Activated B cell treated with CpG ODN at 0.5 μM for 24 hours (primary cell): ENCODE measurements at regions not wholly inside any gene's neighbourhood (a gene's known extent, or its start where the extent isn't known, plus 50 kb on each side); places are given as distances from the start of the nearest gene placed in this dataset.

Experiments used
- ATAC-seq: fragments of 200-7000 bp; cut with Tn5 transposase; one replicate; pipeline ENCODE4 v1.10.0; 2021; ENCODE audit warnings: low read depth, mild to moderate bottlenecking, moderate library complexity
- CTCF ChIA-PET: fragments of 350-600 bp; sonication (Branson Sonifier 250); formaldehyde crosslinking; loops from one replicate; lab custom pipeline; 2021; ENCODE audit warnings: antibody characterized with exemption; lab: Charles Lee
- POLR2A ChIA-PET: fragments of 350-600 bp; sonication (Branson Sonifier 250); formaldehyde crosslinking; loops from one replicate; lab custom pipeline; 2021; ENCODE audit warnings: antibody characterized with exemption; lab: Charles Lee
- DNase-seq: peaks from one replicate; pipeline ENCODE4 v3.0.0; 2022
- H3K27ac Mint-ChIP-seq: one replicate; pipeline ENCODE4 v1.8.0; 2020; ENCODE audit warnings: mixed read lengths
- H3K27me3 Mint-ChIP-seq: one replicate; pipeline ENCODE4 v1.8.0; 2021; ENCODE audit warnings: mixed read lengths
- H3K36me3 Mint-ChIP-seq: one replicate; pipeline ENCODE4 v1.8.0; 2021; ENCODE audit warnings: low read depth, mixed read lengths
- H3K4me1 Mint-ChIP-seq: one replicate; pipeline ENCODE4 v1.8.0; 2021; ENCODE audit warnings: mixed read lengths
- H3K4me3 Mint-ChIP-seq: one replicate; pipeline ENCODE4 v1.8.0; 2020; ENCODE audit warnings: mild to moderate bottlenecking, mixed read lengths
- H3K9me3 Mint-ChIP-seq: one replicate; pipeline ENCODE4 v1.8.0; 2020; ENCODE audit warnings: mixed read lengths
- intact Hi-C: fragments of 100-400 bp; cut with micrococcal nuclease; formaldehyde crosslinking; loops from one replicate; pipeline ENCODE4 v1.15.1; 2024
- TF ChIP-seq, protein P1 (sequence below): fragments of 200-600 bp; IDR thresholded peaks from one replicate; pipeline ENCODE4 v1.8.0; 2022; ENCODE audit warnings: antibody characterized with exemption, mild to moderate bottlenecking

DNA sequence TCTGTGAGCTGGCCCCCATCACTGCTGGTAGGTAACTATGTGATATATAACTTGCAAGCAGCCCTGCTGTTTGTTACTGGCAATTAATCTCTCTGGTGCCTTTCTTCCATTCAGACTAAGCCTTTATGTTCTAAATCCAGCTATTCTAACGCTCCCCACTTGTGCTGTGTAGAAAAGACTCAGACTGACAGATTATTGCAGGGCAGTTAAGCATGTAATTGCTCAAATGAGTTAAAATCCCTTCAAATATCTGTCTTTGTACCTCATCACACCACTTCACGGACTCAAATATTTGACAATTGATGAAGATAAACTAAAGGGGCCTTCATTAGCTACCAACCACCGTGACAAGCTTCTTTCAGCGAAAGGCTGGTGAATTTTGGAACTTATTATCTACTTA, 416.2 kb downstream of the NR2F2 start:
- ChIA-PET POLR2A (no interaction called here), CTCF (no interaction called here)
- Mint-ChIP-seq H3K4me1 (no peaks in the 10 kb centered on the region), H3K36me3 (no peaks in the 10 kb centered on the region), H3K27me3 (no peaks in the 10 kb centered on the region), H3K9me3 (peaks cover 3% of the 10 kb centered on the region), H3K4me3 (no peak overlapping the region), H3K27ac (no peak overlapping the region)
- TF ChIP-seq, protein P1, sequence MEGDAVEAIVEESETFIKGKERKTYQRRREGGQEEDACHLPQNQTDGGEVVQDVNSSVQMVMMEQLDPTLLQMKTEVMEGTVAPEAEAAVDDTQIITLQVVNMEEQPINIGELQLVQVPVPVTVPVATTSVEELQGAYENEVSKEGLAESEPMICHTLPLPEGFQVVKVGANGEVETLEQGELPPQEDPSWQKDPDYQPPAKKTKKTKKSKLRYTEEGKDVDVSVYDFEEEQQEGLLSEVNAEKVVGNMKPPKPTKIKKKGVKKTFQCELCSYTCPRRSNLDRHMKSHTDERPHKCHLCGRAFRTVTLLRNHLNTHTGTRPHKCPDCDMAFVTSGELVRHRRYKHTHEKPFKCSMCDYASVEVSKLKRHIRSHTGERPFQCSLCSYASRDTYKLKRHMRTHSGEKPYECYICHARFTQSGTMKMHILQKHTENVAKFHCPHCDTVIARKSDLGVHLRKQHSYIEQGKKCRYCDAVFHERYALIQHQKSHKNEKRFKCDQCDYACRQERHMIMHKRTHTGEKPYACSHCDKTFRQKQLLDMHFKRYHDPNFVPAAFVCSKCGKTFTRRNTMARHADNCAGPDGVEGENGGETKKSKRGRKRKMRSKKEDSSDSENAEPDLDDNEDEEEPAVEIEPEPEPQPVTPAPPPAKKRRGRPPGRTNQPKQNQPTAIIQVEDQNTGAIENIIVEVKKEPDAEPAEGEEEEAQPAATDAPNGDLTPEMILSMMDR, result no peak
- no peak for ATAC-seq
- no peak for DNase-seq
- intact Hi-C loops, result no loop called here

GRCh38 chr15:96747291-96747690, 416.8 kb downstream of the NR2F2 start:
- ChIA-PET POLR2A (no interaction called here), CTCF (no interaction called here)
- peaks cover 3% of the 10 kb centered on the region for H3K9me3 Mint-ChIP-seq
- no peak for ATAC-seq
- no peak overlapping the region for H3K4me3 Mint-ChIP-seq
- no peak overlapping the region for H3K27ac Mint-ChIP-seq
- DNase-seq, result no peak
- TF ChIP-seq, protein P1, result no peak
- intact Hi-C loops, result no loop called here
- H3K4me1 Mint-ChIP-seq, result no peaks in the 10 kb centered on the region
- H3K27me3 Mint-ChIP-seq, result no peaks in the 10 kb centered on the region
- H3K36me3 Mint-ChIP-seq, result no peaks in the 10 kb centered on the region

DNA sequence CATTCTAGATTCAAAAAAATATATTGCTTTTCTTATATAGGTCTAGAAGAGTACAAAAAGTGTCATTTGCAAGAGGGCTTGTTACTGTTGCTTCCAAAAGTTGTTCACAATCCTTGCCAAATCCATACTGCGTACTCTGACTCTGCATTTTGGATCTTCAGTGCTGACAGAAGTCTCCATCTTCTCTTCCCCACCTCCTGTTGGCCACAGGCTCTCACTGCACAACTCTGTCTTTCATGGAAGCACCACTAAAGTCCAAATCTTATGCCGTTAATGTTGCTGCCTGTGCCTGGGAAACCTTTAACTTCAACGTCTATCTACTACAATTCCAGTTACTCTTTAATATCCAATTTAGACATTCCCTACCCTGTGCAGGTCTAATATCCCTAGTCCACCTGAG, 419.9 kb downstream of the NR2F2 start:
- POLR2A ChIA-PET, result no interaction called here
- no peak for ATAC-seq
- CTCF ChIA-PET, result no interaction called here

DNA sequence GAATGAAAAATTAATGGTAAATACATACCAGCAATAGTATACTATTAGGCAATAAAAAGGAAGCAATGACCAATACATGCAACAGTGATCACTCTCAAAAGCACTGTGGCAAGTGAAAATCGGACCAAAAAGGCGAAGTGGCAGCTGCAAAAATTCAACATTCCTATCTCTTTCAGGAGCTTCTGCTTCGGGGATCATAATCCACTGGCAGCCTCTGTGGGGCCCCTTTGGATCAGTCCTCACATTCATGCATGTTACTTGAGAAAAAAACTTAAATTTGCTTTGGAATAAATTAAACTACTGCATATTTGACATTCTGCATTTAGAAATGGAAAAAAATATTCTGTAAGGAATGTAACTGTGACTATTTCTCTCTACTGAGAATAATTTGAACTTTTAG, 425.6 kb downstream of the NR2F2 start:
- ATAC-seq (no peak), DNase-seq (no peak)
- Mint-ChIP-seq H3K27ac (no peak overlapping the region), H3K4me1 (no peaks in the 10 kb centered on the region), H3K4me3 (no peak overlapping the region), H3K36me3 (no peaks in the 10 kb centered on the region), H3K27me3 (no peaks in the 10 kb centered on the region), H3K9me3 (peaks cover 15% of the 10 kb centered on the region)
- TF ChIP-seq, protein P1, result no peak
- ChIA-PET POLR2A (no interaction called here), CTCF (no interaction called here)
- intact Hi-C loops, result no loop called here

More for the DNA sequence above, 419.9 kb downstream of the NR2F2 start:
- H3K4me3 Mint-ChIP-seq, result no peak overlapping the region
- intact Hi-C loops, result no loop called here
- TF ChIP-seq, protein P1, result no peak
- no peak for DNase-seq
- H3K4me1 Mint-ChIP-seq, result no peaks in the 10 kb centered on the region
- no peaks in the 10 kb centered on the region for H3K27me3 Mint-ChIP-seq
- H3K9me3 Mint-ChIP-seq, result peaks cover 3% of the 10 kb centered on the region
- no peak overlapping the region for H3K27ac Mint-ChIP-seq
- no peaks in the 10 kb centered on the region for H3K36me3 Mint-ChIP-seq

GRCh38 chr15:96756656-96757055, 426.2 kb downstream of the NR2F2 start:
- peaks cover 15% of the 10 kb centered on the region for H3K9me3 Mint-ChIP-seq
- DNase-seq, result no peak
- TF ChIP-seq, protein P1, result no peak
- intact Hi-C loops, result no loop called here
- no peaks in the 10 kb centered on the region for H3K4me1 Mint-ChIP-seq
- H3K27ac Mint-ChIP-seq, result no peak overlapping the region
- no peaks in the 10 kb centered on the region for H3K27me3 Mint-ChIP-seq
- POLR2A ChIA-PET, result no interaction called here
- H3K4me3 Mint-ChIP-seq, result no peak overlapping the region
- peak; percentile 49 for ATAC-seq
- no peaks in the 10 kb centered on the region for H3K36me3 Mint-ChIP-seq
- CTCF ChIA-PET, result no interaction called here
